CD4-positive, alpha-beta T cell (primary cell): ENCODE measurements at regions not wholly inside any gene's neighbourhood (a gene's known extent, or its start where the extent isn't known, plus 50 kb on each side); places are given as distances from the start of the nearest gene placed in this dataset.

Experiments
- ATAC-seq: fragments of 200-7000 bp; cut with Tn5 transposase; one replicate; pipeline ENCODE4 v1.10.0; 2022; ENCODE audit warnings: mild to moderate bottlenecking; ENCODE audit not compliant: poor library complexity
- CTCF ChIA-PET: fragments of 350-600 bp; sonication (Branson Sonifier 250); formaldehyde crosslinking; loops from one replicate; lab custom pipeline; 2021; ENCODE audit warnings: antibody characterized with exemption, inconsistent platforms; lab: Charles Lee
- POLR2A ChIA-PET: fragments of 350-600 bp; sonication (Branson Sonifier 250); formaldehyde crosslinking; loops from one replicate; lab custom pipeline; 2021; ENCODE audit warnings: antibody characterized with exemption, inconsistent platforms; lab: Charles Lee
- DNase-seq, 14 experiments: peaks; one replicate each; pipeline ENCODE4 v3.0.0-alpha.2; 2013 to 2020; ENCODE audit warnings: mixed read lengths in 2 of 14
- H3K27ac ChIP-seq, 2 donors: one replicate each; pipeline versions ENCODE4 v1.5.1 to v1.7.0; 2013; ENCODE audit warnings: low read length in 2 of 2, low read depth in 1 of 2, mild to moderate bottlenecking in 1 of 2
- H3K27me3 ChIP-seq, 2 experiments: 1 replicate in 1 of 2; 2 replicates in 1 of 2; pipeline versions ENCODE4 v1.6.1 to v1.7.0; 2013; ENCODE audit warnings: low read length in 2 of 2, control low read depth in 1 of 2, mild to moderate bottlenecking in 1 of 2, moderate library complexity in 1 of 2; ENCODE audit not compliant: insufficient read depth in 2 of 2, control insufficient read depth in 1 of 2
- H3K36me3 ChIP-seq: one replicate; pipeline ENCODE4 v1.6.1; 2013; ENCODE audit warnings: low read length, control low read depth; ENCODE audit not compliant: insufficient read depth
- H3K4me1 ChIP-seq: one replicate; pipeline ENCODE4 v1.6.1; 2013; ENCODE audit warnings: low read length, control low read depth; ENCODE audit not compliant: insufficient read depth
- H3K4me3 ChIP-seq: one replicate; pipeline ENCODE4 v1.5.1; 2013; ENCODE audit warnings: mild to moderate bottlenecking, low read length, moderate library complexity
- H3K9me3 ChIP-seq, 2 experiments: 1 replicate in 1 of 2; 2 replicates in 1 of 2; pipeline versions ENCODE4 v1.6.1 to v1.7.0; 2013; ENCODE audit warnings: low read length in 2 of 2, mild to moderate bottlenecking in 2 of 2, control low read depth in 1 of 2, moderate library complexity in 1 of 2; ENCODE audit not compliant: control insufficient read depth in 1 of 2, insufficient read depth in 1 of 2
- H3K27ac Mint-ChIP-seq: one replicate; pipeline ENCODE4 v1.8.0; 2020; ENCODE audit warnings: mixed read lengths
- H3K27me3 Mint-ChIP-seq: one replicate; pipeline ENCODE4 v1.8.0; 2021; ENCODE audit warnings: mixed read lengths
- H3K36me3 Mint-ChIP-seq: one replicate; pipeline ENCODE4 v1.8.0; 2021; ENCODE audit warnings: low read depth, mixed read lengths
- H3K4me1 Mint-ChIP-seq: one replicate; pipeline ENCODE4 v1.8.0; 2021; ENCODE audit warnings: low read depth, mixed read lengths
- H3K4me3 Mint-ChIP-seq: one replicate; pipeline ENCODE4 v1.8.0; 2020; ENCODE audit warnings: mild to moderate bottlenecking, mixed read lengths
- H3K9me3 Mint-ChIP-seq: one replicate; pipeline ENCODE4 v1.8.0; 2020; ENCODE audit warnings: mixed read lengths
- intact Hi-C, 2 experiments: fragments of 100-400 bp; cut with DNase I in 1 of 2; cut with micrococcal nuclease in 1 of 2; formaldehyde crosslinking; loops; one replicate each; pipeline versions ENCODE4 v1.15.1 to v1.9.0; 2023 to 2025; cut with DNase I, micrococcal nuclease
- TF ChIP-seq, protein P1 (sequence below): fragments of 200-600 bp; IDR thresholded peaks from one replicate; pipeline ENCODE4 v1.8.0; 2022; ENCODE audit warnings: antibody characterized with exemption, mild to moderate bottlenecking

DNA sequence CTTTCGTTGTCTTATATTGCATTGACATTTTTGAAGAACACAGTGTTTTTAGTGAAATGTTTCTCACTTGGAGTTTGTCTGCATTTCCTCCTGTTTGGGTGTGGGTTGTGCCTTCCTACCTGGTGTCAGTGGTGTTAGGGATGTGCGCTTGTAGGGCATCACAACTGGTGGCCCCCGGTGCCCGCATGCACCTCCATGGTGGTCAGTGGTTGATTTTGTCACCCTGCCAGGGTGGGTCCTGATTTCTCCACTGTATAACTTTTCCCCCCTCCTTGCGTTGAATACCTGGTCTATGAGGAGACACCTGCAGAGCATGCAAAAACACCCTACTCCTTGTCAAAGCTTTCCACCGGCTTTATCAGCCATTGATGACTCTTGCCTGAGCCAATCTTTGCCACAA is 132.9 kb downstream of the BARX1 start:
- intact Hi-C loops = no loop called here
- Histone ChIP-seq H3K4me3 (no peak overlapping the region), H3K36me3 (no peaks in the 10 kb centered on the region), H3K27ac (no peak overlapping the region), H3K27me3 (peaks cover 13 to 41% of the 10 kb centered on the region in 2 experiments), H3K4me1 (peaks cover 10% of the 10 kb centered on the region), H3K9me3 (peaks cover 0 to 10% of the 10 kb centered on the region in 2 experiments)
- peaks cover 12% of the 10 kb centered on the region for H3K4me1 Mint-ChIP-seq
- H3K36me3 Mint-ChIP-seq = no peaks in the 10 kb centered on the region
- no peak for DNase-seq
- ChIA-PET CTCF (no interaction called here), POLR2A (no interaction called here)
- H3K27me3 Mint-ChIP-seq = peaks cover 84% of the 10 kb centered on the region
- ATAC-seq = no peak
- H3K4me3 Mint-ChIP-seq = no peak overlapping the region
- H3K27ac Mint-ChIP-seq = no peak overlapping the region
- H3K9me3 Mint-ChIP-seq = no peaks in the 10 kb centered on the region
- TF ChIP-seq, protein P1, sequence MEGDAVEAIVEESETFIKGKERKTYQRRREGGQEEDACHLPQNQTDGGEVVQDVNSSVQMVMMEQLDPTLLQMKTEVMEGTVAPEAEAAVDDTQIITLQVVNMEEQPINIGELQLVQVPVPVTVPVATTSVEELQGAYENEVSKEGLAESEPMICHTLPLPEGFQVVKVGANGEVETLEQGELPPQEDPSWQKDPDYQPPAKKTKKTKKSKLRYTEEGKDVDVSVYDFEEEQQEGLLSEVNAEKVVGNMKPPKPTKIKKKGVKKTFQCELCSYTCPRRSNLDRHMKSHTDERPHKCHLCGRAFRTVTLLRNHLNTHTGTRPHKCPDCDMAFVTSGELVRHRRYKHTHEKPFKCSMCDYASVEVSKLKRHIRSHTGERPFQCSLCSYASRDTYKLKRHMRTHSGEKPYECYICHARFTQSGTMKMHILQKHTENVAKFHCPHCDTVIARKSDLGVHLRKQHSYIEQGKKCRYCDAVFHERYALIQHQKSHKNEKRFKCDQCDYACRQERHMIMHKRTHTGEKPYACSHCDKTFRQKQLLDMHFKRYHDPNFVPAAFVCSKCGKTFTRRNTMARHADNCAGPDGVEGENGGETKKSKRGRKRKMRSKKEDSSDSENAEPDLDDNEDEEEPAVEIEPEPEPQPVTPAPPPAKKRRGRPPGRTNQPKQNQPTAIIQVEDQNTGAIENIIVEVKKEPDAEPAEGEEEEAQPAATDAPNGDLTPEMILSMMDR = no peak

- Histone ChIP-seq H3K27ac (no peak overlapping the region), H3K9me3 (peaks cover 0 to 3% of the 10 kb centered on the region in 2 experiments), H3K27me3 (peaks cover 10 to 37% of the 10 kb centered on the region in 2 experiments), H3K4me1 (peaks cover under 1% of the 10 kb centered on the region), H3K36me3 (no peaks in the 10 kb centered on the region), H3K4me3 (no peak overlapping the region)
- intact Hi-C loops = no loop called here
- ATAC-seq = no peak
- Mint-ChIP-seq H3K9me3 (no peaks in the 10 kb centered on the region), H3K36me3 (no peaks in the 10 kb centered on the region), H3K4me3 (no peak overlapping the region), H3K27me3 (peaks cover 84% of the 10 kb centered on the region), H3K27ac (no peak overlapping the region), H3K4me1 (peaks cover 3% of the 10 kb centered on the region)
- ChIA-PET POLR2A (no interaction called here), CTCF (no interaction called here)
- DNase-seq = no peak
- TF ChIP-seq, protein P1 = no peak
Observed at GRCh38 chr9:93821307-93821703, 133.8 kb downstream of the BARX1 start.

GRCh38 chr9:93820667-93821306 is 134.4 kb downstream of the BARX1 start:
- no peaks in the 10 kb centered on the region for H3K4me1 ChIP-seq
- TF ChIP-seq, protein P1 = no peak
- no peaks in the 10 kb centered on the region for H3K9me3 ChIP-seq
- H3K4me3 ChIP-seq = no peak overlapping the region
- ATAC-seq (no peak), DNase-seq (no peak)
- H3K36me3 ChIP-seq = no peaks in the 10 kb centered on the region
- H3K4me1 Mint-ChIP-seq = no peaks in the 10 kb centered on the region
- H3K4me3 Mint-ChIP-seq = no peak overlapping the region
- intact Hi-C loops = no loop called here
- H3K27ac ChIP-seq = no peak overlapping the region
- peaks cover 6 to 33% of the 10 kb centered on the region in 2 experiments for H3K27me3 ChIP-seq
- POLR2A ChIA-PET = no interaction called here
- peaks cover 82% of the 10 kb centered on the region for H3K27me3 Mint-ChIP-seq
- H3K27ac Mint-ChIP-seq = no peak overlapping the region
- CTCF ChIA-PET = no interaction called here
- H3K36me3 Mint-ChIP-seq = no peaks in the 10 kb centered on the region
- H3K9me3 Mint-ChIP-seq = no peaks in the 10 kb centered on the region
